ENCODE measurements at regions not wholly inside any gene's neighbourhood (a gene's known extent, or its start where the extent isn't known, plus 50 kb on each side); places are given as distances from the start of the nearest gene placed in this dataset.

DNA sequence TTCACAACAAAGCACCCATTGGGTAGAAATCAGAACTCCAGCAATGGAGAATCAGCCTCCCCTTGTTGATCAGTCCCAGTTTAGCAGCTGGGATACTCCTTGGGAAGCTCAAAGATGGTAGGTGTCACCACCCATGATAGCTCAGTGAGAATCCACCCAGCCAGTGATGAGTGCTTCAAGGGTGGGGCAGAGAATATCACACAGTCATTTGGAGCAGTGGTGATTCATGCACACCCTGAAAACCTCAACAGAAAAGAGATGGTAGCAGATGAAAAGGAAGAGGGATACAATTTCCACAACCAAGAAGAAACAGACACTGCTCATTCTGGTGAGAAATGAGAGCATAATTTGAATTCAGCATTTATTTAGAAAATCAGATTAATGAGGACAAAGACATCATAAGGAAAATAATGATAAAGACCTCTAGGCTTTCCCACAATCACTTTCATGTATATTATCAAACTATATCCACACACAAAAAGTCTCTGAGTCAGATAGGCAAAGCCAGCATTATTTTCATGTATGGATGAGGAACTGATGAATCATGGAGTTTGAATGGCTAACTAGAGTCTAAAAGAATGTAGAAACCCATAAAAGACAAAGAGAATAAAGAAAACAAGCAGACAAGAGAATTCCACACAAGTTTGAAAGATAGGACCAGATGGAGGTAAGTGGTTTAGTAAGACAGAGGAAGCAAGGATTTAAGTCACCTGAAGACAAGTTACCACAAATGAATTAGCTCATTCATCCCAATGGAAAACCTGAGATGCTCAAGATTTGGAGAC is 82.9 kb downstream of the FEM1C start:
- Histone ChIP-seq H3K27ac (no peak overlapping the region), H3K36me3 (no peaks in the 10 kb centered on the region), H3K4me3 (no peak overlapping the region), H3K27me3 (no peaks in the 10 kb centered on the region), H3K4me1 (ENCODE audit: insufficient read depth) (no peaks in the 10 kb centered on the region), H3K9me3 (no peaks in the 10 kb centered on the region)
- no peak for TF ChIP-seq EP300 (IDR thresholded peaks at IDR 0.05)
- TF ChIP-seq POLR2A (IDR thresholded peaks at IDR 0.05): no peak
- TF ChIP-seq, protein P1, sequence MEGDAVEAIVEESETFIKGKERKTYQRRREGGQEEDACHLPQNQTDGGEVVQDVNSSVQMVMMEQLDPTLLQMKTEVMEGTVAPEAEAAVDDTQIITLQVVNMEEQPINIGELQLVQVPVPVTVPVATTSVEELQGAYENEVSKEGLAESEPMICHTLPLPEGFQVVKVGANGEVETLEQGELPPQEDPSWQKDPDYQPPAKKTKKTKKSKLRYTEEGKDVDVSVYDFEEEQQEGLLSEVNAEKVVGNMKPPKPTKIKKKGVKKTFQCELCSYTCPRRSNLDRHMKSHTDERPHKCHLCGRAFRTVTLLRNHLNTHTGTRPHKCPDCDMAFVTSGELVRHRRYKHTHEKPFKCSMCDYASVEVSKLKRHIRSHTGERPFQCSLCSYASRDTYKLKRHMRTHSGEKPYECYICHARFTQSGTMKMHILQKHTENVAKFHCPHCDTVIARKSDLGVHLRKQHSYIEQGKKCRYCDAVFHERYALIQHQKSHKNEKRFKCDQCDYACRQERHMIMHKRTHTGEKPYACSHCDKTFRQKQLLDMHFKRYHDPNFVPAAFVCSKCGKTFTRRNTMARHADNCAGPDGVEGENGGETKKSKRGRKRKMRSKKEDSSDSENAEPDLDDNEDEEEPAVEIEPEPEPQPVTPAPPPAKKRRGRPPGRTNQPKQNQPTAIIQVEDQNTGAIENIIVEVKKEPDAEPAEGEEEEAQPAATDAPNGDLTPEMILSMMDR (IDR thresholded peaks at IDR 0.05): no peak
- DNase-seq: no peak
- intact Hi-C loops (cut with DNase I): no loop called here

DNA sequence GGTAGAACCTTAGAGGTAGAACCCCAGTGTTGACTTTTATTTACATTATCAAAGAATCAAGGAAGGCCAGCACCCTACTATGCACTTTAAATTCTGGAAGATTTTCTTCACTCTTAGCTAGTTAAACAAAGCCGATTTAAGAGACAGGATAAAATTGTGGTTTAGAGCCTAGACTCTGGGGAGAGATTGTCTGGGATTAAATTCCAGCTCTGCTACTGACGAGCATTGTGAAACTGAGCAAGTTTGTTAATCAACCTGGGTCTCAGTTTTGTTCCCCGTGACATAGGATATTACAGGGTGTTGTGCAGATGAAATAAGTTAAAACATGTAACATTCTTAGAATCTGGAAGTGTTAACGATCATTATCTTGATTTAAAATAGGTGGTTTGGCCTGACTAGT is 83.5 kb downstream of the FEM1C start:
- TF ChIP-seq, protein P1 (IDR thresholded peaks at IDR 0.05): no peak
- TF ChIP-seq EP300 (IDR thresholded peaks at IDR 0.05): no peak
- Histone ChIP-seq H3K4me1 (ENCODE audit: insufficient read depth) (no peaks in the 10 kb centered on the region), H3K36me3 (no peaks in the 10 kb centered on the region), H3K4me3 (no peak overlapping the region), H3K27me3 (no peaks in the 10 kb centered on the region), H3K27ac (no peak overlapping the region), H3K9me3 (no peaks in the 10 kb centered on the region)
- intact Hi-C loops (cut with DNase I): no loop called here
- no peak for DNase-seq
- 84 to 88% (median 88%) methylated on average over 4 of the region's 4 CpGs for WGBS, 3 donors

DNA sequence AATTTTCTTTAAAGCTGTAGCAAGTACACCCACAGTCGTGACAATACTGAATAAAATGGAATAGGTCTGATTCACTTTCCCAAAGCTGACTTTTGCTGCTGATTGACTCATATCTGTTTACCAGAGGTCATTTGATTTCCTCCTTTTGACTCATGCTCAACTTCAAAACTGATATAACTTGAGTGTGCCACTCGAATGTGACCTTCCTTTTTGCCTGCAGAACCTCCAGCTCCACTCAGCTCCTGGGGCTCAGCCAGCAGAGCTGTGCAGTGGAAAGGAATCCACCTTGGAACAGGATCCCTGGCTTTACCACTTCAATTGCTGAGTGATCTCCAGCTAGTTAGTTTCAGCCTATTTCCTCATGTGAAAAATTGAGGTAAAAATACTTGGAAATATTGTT is 84.1 kb downstream of the FEM1C start:
- H3K27me3 ChIP-seq: no peaks in the 10 kb centered on the region
- WGBS, 3 donors: 64 to 77% (median 68%) methylated on average over 2 of the region's 2 CpGs
- no peaks in the 10 kb centered on the region for H3K9me3 ChIP-seq
- no peak overlapping the region for H3K27ac ChIP-seq
- H3K36me3 ChIP-seq: no peaks in the 10 kb centered on the region
- intact Hi-C loops (cut with DNase I): no loop called here
- TF ChIP-seq POLR2A (IDR thresholded peaks at IDR 0.05) (no peak), EP300 (IDR thresholded peaks at IDR 0.05) (no peak)
- TF ChIP-seq, protein P1 (IDR thresholded peaks at IDR 0.05): no peak
- no peak for DNase-seq
- no peaks in the 10 kb centered on the region for H3K4me1 ChIP-seq (ENCODE audit: insufficient read depth)
- no peak overlapping the region for H3K4me3 ChIP-seq

DNA sequence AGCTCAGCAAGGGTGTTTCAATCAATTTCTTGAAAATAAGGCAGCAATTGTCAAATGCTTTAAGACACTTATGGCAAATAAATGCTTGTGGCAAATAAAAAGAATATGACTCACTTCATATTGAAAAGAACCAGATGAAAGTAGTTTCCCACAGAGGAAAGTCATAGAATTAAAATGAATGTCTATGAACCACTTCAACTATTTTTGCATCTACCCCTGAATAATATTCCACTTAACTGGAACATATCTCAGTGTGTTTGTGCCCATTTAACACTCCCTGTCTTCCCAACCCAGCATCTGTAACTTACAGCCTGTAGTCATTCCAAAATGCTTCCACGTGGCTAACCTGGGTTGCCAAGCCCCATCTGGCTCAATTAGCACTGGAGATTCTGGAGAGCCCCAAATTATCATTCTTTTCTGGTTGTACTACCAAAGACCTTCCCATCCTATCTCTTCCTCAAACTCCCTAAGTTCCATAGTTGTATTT is 84.7 kb downstream of the FEM1C start:
- H3K27me3 ChIP-seq: no peaks in the 10 kb centered on the region
- H3K4me1 ChIP-seq (ENCODE audit: insufficient read depth): no peaks in the 10 kb centered on the region
- intact Hi-C loops (cut with DNase I): no loop called here
- H3K36me3 ChIP-seq: no peaks in the 10 kb centered on the region
- DNase-seq: no peak
- H3K4me3 ChIP-seq: no peak overlapping the region
- H3K9me3 ChIP-seq: no peaks in the 10 kb centered on the region
- WGBS, 3 donors: 30 to 52% (median 41%) methylated on average over 1 of the region's 1 CpG
- no peak for TF ChIP-seq POLR2A (IDR thresholded peaks at IDR 0.05)
- no peak overlapping the region for H3K27ac ChIP-seq

DNA sequence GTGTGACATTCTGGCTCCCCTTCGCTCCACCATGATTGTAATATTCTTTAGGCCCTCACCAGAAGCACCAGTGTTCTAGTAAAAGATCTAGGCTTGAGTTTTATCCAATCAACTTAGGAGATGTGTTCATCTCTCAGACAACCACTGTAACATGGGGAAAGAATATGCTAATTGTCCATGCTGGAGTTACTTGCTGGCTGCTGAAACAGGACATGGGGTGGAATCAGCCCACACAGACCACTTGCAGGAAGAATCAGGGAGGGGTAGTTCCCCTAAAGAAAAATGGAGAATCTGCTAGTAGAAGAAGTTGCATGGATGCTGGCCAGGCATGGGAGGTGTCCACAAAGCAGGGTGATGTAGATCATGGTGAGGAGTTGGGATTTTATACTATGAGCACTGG is 86.2 kb downstream of the FEM1C start:
- intact Hi-C loops (cut with DNase I): no loop called here
- Histone ChIP-seq H3K4me1 (ENCODE audit: insufficient read depth) (no peaks in the 10 kb centered on the region), H3K27me3 (no peaks in the 10 kb centered on the region), H3K4me3 (no peak overlapping the region), H3K27ac (no peak overlapping the region), H3K36me3 (no peaks in the 10 kb centered on the region), H3K9me3 (no peaks in the 10 kb centered on the region)
- TF ChIP-seq EP300 (IDR thresholded peaks at IDR 0.05) (no peak), POLR2A (IDR thresholded peaks at IDR 0.05) (no peak)
- TF ChIP-seq, protein P1 (IDR thresholded peaks at IDR 0.05): no peak
- WGBS, 3 donors: 81 to 88% (median 83%) methylated on average over 1 of the region's 1 CpG
- DNase-seq: no peak

All from ovary (tissue), 7 donors.